HEK293 (cell line): ENCODE measurements at regions not wholly inside any gene's neighbourhood (a gene's known extent, or its start where the extent isn't known, plus 50 kb on each side); places are given as distances from the start of the nearest gene placed in this dataset.

Experiments used
- CTCF ChIA-PET: fragments of 350-600 bp; formaldehyde crosslinking; extraction: SDS; loops from one replicate; lab custom pipeline; 2021; ENCODE audit warnings: antibody characterized with exemption; lab: Yijun Ruan, JAX
- POLR2A ChIA-PET: fragments of 300-600 bp; formaldehyde crosslinking; extraction: SDS; loops from one replicate; lab custom pipeline; 2020; ENCODE audit warnings: antibody characterized with exemption, inconsistent platforms; lab: Yijun Ruan, JAX
- H3K27ac ChIP-seq: fragments of 200-500 bp; sonication (Bioruptor generic); 2 replicates; pipeline ENCODE4 v1.5.1; 2014; ENCODE audit warnings: low read depth, low read length, control low read depth, inconsistent platforms; ENCODE audit errors: extremely low read depth
- H3K36me3 ChIP-seq, 2 experiments: fragments of 200-500 bp in 1 of 2; sonication (Bioruptor generic) in 1 of 2; 1 replicate in 1 of 2; 2 replicates in 1 of 2; pipeline ENCODE4 v1.5.1; 2014 to 2017; ENCODE audit warnings: inconsistent platforms in 2 of 2, low read length in 2 of 2; ENCODE audit not compliant: control insufficient read depth in 2 of 2, insufficient read depth in 1 of 2
- H3K4me1 ChIP-seq: fragments of 200-500 bp; sonication (Bioruptor generic); 2 replicates; pipeline ENCODE4 v1.5.1; 2014; ENCODE audit warnings: mild to moderate bottlenecking, low read length, inconsistent platforms; ENCODE audit not compliant: control insufficient read depth, insufficient read depth
- H3K4me3 ChIP-seq: 2 replicates; pipeline ENCODE4 v1.5.1; 2011; ENCODE audit warnings: low read depth, mild to moderate bottlenecking, control low read depth, low read length, moderate library complexity
- H3K9me3 ChIP-seq: fragments of 200-500 bp; sonication (Bioruptor generic); 2 replicates; pipeline ENCODE4 v1.5.1; 2014; ENCODE audit warnings: low read depth, low read length, inconsistent platforms; ENCODE audit not compliant: control insufficient read depth, insufficient read depth
- ATF2 ChIP-seq: fragments of 450-650 bp; formaldehyde crosslinking; IDR thresholded peaks from 2 replicates; pipeline ENCODE4 v1.5.1; 2016; ENCODE audit warnings: missing biosample characterization, missing genetic modification characterization, low read depth
- ELK4 ChIP-seq: IDR thresholded peaks from 2 replicates; pipeline ENCODE4 v1.6.1; 2011; ENCODE audit warnings: mild to moderate bottlenecking, low read depth, low read length, borderline replicate concordance
- GLI2 ChIP-seq: fragments of 450-650 bp; formaldehyde crosslinking; IDR thresholded peaks from 2 replicates; pipeline ENCODE4; 2017; ENCODE audit warnings: missing biosample characterization, missing genetic modification characterization, low read depth, borderline replicate concordance
- IKZF3 ChIP-seq: fragments of 450-650 bp; IDR thresholded peaks from 2 replicates; pipeline ENCODE4 v1.5.0; 2018; ENCODE audit warnings: missing biosample characterization, mild to moderate bottlenecking, missing genetic modification characterization, moderate library complexity
- PBX3 ChIP-seq: sonication (generic); formaldehyde crosslinking; IDR thresholded peaks from 2 replicates; pipeline ENCODE4 v1.8.1; 2022; ENCODE audit warnings: mild to moderate bottlenecking, moderate library complexity, missing genetic modification reagents
- TCF7L2 ChIP-seq: IDR thresholded peaks from 2 replicates; pipeline ENCODE4 v1.6.1; 2011; ENCODE audit warnings: low read depth, mild to moderate bottlenecking, inconsistent platforms, low read length, moderate library complexity, borderline replicate concordance
- ZBTB10 ChIP-seq: fragments of 450-650 bp; formaldehyde crosslinking; IDR thresholded peaks from 2 replicates; pipeline ENCODE4 v1.5.1; 2016; ENCODE audit warnings: missing biosample characterization, missing genetic modification characterization
- ZBTB49 ChIP-seq: fragments of 450-650 bp; formaldehyde crosslinking; IDR thresholded peaks from 2 replicates; pipeline ENCODE4 v1.5.1; 2016; ENCODE audit warnings: missing biosample characterization, missing genetic modification characterization, low read depth
- ZBTB7A ChIP-seq: fragments of 450-650 bp; formaldehyde crosslinking; IDR thresholded peaks from 2 replicates; pipeline ENCODE4 v1.5.1; 2016; ENCODE audit warnings: low read depth, missing biosample characterization, missing genetic modification characterization
- ZNF121 ChIP-seq: fragments of 450-650 bp; formaldehyde crosslinking; IDR thresholded peaks from 2 replicates; pipeline ENCODE4 v1.5.1; 2016; ENCODE audit warnings: missing biosample characterization, missing genetic modification characterization
- ZNF19 ChIP-seq: fragments of 450-650 bp; formaldehyde crosslinking; IDR thresholded peaks from 2 replicates; pipeline ENCODE4; 2016; ENCODE audit warnings: missing biosample characterization, missing genetic modification characterization, low read depth
- ZNF221 ChIP-seq: fragments of 450-650 bp; formaldehyde crosslinking; IDR thresholded peaks from 2 replicates; pipeline ENCODE4 v1.5.1; 2017; ENCODE audit warnings: missing biosample characterization, missing genetic modification characterization, borderline replicate concordance
- ZNF280D ChIP-seq: fragments of 450-650 bp; formaldehyde crosslinking; IDR thresholded peaks from 2 replicates; pipeline ENCODE4 v1.5.1; 2016; ENCODE audit warnings: missing biosample characterization, missing genetic modification characterization
- ZNF398 ChIP-seq: fragments of 450-650 bp; formaldehyde crosslinking; IDR thresholded peaks from 2 replicates; pipeline ENCODE4 v1.5.1; 2017; ENCODE audit warnings: missing biosample characterization, missing genetic modification characterization
- ZNF513 ChIP-seq: fragments of 450-650 bp; IDR thresholded peaks from 2 replicates; pipeline ENCODE4 v1.5.1; 2018; ENCODE audit warnings: missing biosample characterization, missing genetic modification characterization
- ZNF626 ChIP-seq: fragments of 450-650 bp; sonication (Bioruptor Pico); formaldehyde crosslinking; IDR thresholded peaks from 2 replicates; pipeline ENCODE4 v1.5.1; 2018; ENCODE audit warnings: missing biosample characterization, missing genetic modification characterization, inconsistent platforms
- ZNF629 ChIP-seq: fragments of 450-650 bp; formaldehyde crosslinking; IDR thresholded peaks from 2 replicates; pipeline ENCODE4 v1.5.1; 2017; ENCODE audit warnings: missing biosample characterization, missing genetic modification characterization
- ZNF677 ChIP-seq: fragments of 450-650 bp; IDR thresholded peaks from 2 replicates; pipeline ENCODE4 v1.5.0; 2018; ENCODE audit warnings: missing biosample characterization, mild to moderate bottlenecking, missing genetic modification characterization, moderate library complexity

- no peaks in the 10 kb centered on the region for H3K4me1 ChIP-seq
- no peak for TF ChIP-seq ZNF280D (tag by site-specific recombination)
- no peak for TF ChIP-seq ZBTB7A (tag by site-specific recombination)
- TF ChIP-seq GLI2 (tag by site-specific recombination) = no peak
- TF ChIP-seq ZNF513 (tag by site-specific recombination) = no peak
- TF ChIP-seq PBX3 (CRISPR knock-in tag) = no peak
- no peak for TF ChIP-seq ZBTB10 (tag by site-specific recombination)
- no peak for TF ChIP-seq ELK4
- no peak for TF ChIP-seq ZNF626
- TF ChIP-seq ZNF677 (tag by site-specific recombination) = no peak
- TF ChIP-seq ZBTB49 (tag by site-specific recombination) = no peak
- no peak overlapping the region for H3K4me3 ChIP-seq
- no peaks in the 10 kb centered on the region for H3K9me3 ChIP-seq
- no peak overlapping the region for H3K27ac ChIP-seq
- ChIA-PET POLR2A (no interaction called here), CTCF (no interaction called here)
- H3K36me3 ChIP-seq = no peaks in the 10 kb centered on the region
These were observed 205.2 kb upstream of the PHYHIPL start for GRCh38 chr10:58971211-58971610.

- POLR2A ChIA-PET = no interaction called here
- Histone ChIP-seq H3K27ac (no peak overlapping the region), H3K4me3 (no peak overlapping the region), H3K36me3 (no peaks in the 10 kb centered on the region), H3K9me3 (no peaks in the 10 kb centered on the region), H3K4me1 (no peaks in the 10 kb centered on the region)
- CTCF ChIA-PET = interaction anchor here (0.9 kb wide), 1 partner anchor 10 kb away, joined by 3 read pairs; no protein-coding TSS in a partner anchor
- TF ChIP-seq ZNF398 (tag by site-specific recombination) (no peak), IKZF3 (no peak), ZNF121 (tag by site-specific recombination) (no peak), ZNF221 (tag by site-specific recombination) (no peak), TCF7L2 (no peak), ZNF19 (no peak), ZNF629 (no peak), ATF2 (tag by site-specific recombination) (no peak)
These were observed 204.5 kb upstream of the PHYHIPL start for GRCh38 chr10:58971796-58972491.
